Right ventricle myocardium superior (tissue), 1 donor: ENCODE measurements at regions not wholly inside any gene's neighbourhood (a gene's known extent, or its start where the extent isn't known, plus 50 kb on each side); places are given as distances from the start of the nearest gene placed in this dataset.

Experiments
- ATAC-seq: fragments of 200-7000 bp; cut with Tn5 transposase; one replicate; pipeline ENCODE4 v1.9.1; 2020; ENCODE audit warnings: mild to moderate bottlenecking; ENCODE audit not compliant: poor library complexity
- DNase-seq: peaks from one replicate; pipeline ENCODE4 v3.0.0-alpha.2; 2020
- intact Hi-C: fragments of 100-400 bp; cut with DNase I; formaldehyde crosslinking; loops from one replicate; pipeline ENCODE4 v1.11.2; 2022
- donor health status: DM: no; HTN: yes; CAD: no; lungs with severe emphysema.

DNA sequence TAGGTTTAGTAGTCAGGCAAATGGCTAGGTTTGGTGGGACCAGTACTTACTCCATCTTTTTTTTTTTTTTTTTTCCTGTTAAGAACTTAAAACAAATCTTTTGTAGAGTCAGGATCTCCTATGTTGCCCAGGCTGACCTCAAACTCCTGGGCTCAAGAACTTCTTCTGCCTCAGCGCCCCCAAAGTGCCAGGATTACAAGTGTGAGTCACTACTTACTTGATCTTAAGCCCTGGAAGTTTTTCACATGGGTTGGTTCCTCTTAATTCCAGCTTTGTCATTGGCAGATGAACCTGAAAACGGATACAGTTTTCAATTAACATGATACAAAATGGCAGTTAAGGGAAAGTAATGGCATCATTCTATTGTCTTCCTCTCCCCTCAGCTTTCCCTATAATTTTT, 179.4 kb upstream of the JAG1 start:
- DNase-seq (no peak), ATAC-seq (no peak)
- intact Hi-C loops: no loop called here

GRCh38 chr20:10853731-10854130, 179.9 kb upstream of the JAG1 start:
- no peak for DNase-seq
- intact Hi-C loops: no loop called here
- ATAC-seq: no peak

GRCh38 chr20:10854976-10855375, 181.2 kb upstream of the JAG1 start:
- intact Hi-C loops: no loop called here
- no peak for DNase-seq
- ATAC-seq: no peak

DNA sequence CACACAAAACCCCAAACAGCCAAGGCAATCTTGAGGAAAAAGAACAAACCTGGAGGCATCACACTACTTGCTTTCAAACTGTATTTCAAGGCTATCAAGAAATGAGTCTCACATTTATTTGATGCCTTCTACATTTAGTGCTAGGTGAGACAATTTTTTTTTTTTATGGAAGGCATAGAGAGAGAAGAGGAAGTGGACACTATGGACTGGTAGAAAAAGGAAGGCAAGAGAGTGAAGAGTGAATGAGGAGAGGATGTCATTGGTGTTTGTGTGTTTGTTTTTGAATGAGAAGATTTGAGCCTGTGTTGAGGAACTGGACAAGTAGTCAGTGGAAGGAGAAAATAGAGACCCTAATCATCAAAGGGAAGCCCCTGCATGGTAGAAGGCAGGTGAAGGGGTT, 182.0 kb upstream of the JAG1 start:
- ATAC-seq (no peak), DNase-seq (no peak)
- intact Hi-C loops: no loop called here

- ATAC-seq (peak; percentile 41), DNase-seq (no peak)
- intact Hi-C loops: no loop called here
These were observed 182.6 kb upstream of the JAG1 start for GRCh38 chr20:10856237-10857015.

DNA sequence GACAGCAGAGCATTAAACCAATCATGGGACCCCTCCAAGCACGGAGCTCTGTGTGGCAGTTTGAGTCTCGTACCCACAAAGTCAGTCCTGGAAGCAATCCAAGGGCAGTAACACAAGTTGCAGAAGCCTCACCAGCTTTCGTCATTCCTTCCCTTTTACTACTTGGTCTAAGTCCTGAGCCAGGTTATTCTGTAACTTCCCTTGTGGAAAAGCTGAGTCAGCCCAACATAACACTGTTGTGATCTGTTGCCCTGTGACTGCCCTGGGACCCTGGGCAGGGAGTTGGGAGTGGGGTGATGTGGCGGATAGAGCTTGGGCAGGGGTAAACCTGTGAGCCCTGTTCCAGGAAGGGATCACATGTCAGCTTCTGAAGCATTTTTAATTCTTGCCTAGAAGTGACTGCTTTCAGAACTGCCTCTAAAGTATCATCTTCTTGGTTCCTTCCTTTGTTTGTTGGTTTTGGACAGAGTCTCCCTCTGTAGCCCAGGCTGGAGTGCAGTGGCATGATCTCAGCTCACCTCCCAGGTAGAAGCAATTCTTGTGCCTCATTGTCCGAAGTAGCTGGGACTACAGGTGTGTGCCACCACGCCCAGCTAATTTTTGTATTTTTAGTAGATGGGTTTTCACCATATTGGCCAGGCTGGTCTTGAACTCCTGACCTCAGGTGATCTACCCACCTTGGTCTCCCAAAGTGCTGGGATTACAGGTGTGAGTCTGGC, 183.7 kb upstream of the JAG1 start:
- ATAC-seq (peak; percentile 66), DNase-seq (peak; percentile 38)
- intact Hi-C loops: no loop called here

DNA sequence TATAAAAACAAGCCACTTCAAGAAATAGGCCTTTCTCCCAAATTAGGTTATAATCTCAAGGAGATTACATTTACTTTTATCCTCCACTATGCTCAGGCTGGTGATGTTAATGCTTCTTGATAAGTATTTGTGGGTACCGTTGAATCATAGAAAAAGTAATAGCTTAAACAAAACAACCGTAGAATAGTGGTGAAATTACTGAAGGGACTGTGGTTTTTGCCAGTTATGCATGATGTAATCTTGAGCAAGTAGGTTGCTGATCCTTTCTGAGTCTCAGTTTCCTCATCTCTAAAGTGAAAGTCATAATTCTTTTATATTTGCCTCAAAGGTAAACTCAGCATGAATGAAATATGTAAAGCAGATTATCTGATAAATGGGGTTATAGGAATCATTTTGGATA, 187.3 kb upstream of the JAG1 start:
- ATAC-seq: no peak
- DNase-seq: no peak
- intact Hi-C loops: no loop called here

DNA sequence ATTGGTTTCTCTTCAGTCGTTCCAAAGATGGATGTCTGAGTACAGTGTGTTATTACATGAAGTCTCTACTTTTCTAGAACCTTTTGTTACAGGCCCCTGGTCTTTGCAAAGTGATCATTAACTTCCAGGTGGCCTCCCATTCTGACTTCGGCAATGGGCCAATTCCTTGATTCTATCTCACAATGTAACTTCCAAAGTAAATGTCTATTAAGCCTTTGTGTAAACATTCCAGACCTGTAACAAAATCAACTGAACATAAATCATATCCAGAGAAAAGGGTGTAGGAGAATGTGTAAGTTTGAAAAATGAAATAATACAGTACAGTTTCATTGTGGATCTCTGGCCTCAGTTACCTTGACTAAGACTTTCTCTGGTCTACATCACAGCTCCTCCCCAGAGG, 187.8 kb upstream of the JAG1 start:
- intact Hi-C loops: no loop called here

GRCh38 chr20:10863337-10864060, 189.7 kb upstream of the JAG1 start:
- ATAC-seq: peak; percentile 81
- DNase-seq: peak; percentile 42
- intact Hi-C loops: no loop called here

More for the DNA sequence above, 187.8 kb upstream of the JAG1 start:
- no peak for DNase-seq
- ATAC-seq: no peak

DNA sequence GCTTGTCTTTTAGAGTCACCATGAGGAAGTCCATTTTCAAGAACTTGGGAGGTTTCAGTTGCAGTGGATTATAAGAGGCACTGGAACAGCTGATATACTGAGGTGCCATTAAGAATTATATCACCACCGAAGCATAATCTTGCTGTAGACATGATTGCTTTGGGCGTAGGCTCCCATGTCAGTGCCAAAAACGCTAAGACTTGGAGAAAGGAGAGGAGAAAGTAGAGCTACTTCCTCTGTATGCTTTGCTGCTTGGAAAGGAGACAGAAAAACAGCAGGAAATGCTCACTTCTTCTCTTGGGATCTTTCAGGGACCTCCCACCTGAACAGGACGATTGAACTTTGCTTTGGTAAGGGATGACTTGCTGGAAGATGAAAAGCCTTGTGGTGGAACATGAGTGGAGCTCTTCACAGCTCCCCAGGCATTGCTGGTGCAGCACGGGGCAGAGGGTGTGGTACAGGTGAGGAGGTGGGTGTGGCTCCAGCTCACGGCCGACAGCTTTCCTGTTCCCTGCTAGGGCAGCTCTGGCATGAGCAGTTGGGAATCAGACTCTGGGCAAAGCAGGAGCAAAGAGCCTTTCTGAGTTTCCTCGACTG, 190.4 kb upstream of the JAG1 start:
- intact Hi-C loops: no loop called here
- ATAC-seq: peak; percentile 86
- DNase-seq: peak; percentile 45

- ATAC-seq (no peak), DNase-seq (no peak)
- intact Hi-C loops: no loop called here
These were observed 194.5 kb upstream of the JAG1 start for GRCh38 chr20:10868299-10868698.

DNA sequence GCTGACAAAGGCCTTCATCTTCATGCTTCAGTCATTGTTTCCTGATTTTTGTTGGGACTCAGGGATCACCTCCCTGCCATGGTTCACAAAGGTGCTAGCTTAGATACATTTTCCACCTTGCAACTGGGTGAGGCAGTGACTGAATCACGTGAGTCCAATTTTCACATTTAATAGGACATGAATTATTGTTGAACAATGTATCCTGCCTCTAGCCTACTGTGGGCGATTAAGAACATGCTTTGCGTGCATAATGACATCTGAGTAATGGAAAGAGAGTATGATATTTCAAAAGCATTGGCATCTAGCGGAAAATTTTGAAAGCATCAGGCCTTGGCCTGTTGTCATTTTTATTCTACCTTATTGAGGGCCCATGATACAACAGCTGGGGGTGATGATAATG, 199.2 kb upstream of the JAG1 start:
- DNase-seq (no peak), ATAC-seq (no peak)
- intact Hi-C loops: no loop called here

DNA sequence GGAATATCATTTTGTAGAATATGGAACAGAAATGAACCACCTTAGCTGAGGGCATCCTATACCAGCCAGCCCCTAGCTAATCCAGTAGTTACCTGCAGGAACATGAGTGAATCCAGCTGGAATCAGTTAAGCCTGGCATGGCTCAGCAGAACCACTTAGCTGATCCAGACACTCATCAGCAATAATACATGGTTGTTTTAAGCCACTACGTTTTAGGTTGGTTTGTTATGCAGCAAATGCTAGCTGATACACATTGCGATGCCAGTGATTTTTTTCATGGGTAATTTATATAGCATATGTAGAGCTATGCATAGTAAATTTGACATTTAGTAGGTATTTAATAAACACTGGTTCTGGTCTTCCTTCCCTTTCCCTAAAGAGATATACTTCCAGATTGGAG, 201.9 kb upstream of the JAG1 start:
- intact Hi-C loops: no loop called here
- no peak for DNase-seq

DNA sequence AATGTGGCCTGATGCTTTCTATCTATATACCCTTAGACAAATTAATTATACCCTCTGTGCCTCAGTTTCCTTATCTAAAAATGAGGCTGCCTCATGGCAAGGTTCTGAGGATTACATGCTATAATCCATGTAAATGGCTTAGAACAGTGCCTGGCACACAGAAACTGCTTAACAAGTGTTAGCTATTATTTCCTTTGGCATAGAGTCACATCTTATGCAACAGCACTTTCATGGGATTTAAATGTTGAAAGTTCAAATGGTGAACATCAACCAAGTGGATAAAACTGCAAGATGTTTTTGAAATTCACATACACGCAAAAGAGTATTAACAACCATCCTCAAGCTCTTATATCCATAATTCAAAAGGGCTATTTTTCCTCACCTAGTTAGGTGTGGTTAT, 202.8 kb upstream of the JAG1 start:
- intact Hi-C loops: no loop called here
- DNase-seq: no peak
- peak; percentile 88 for ATAC-seq

More for the DNA sequence above, 201.9 kb upstream of the JAG1 start:
- ATAC-seq: no peak

DNA sequence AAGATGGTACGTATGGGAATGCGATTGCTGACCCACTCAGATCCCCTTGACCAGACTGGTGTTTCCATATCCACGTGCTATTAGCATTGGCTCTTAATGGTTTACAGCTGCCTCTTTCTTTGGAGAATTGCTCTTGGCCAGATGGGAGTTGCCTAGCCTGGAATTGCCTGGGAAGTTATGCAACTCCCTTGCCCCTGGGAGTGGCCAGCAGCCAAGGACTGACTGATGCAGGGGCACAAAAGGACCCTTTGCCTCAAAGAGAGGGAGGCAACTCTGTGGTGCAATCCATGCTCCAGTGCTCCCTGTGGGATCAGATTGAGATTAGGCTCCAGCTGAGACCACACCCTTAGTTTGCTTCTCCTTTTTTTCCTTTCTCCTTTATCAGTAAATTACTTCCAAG, 203.5 kb upstream of the JAG1 start:
- ATAC-seq: peak; percentile 92
- intact Hi-C loops: no loop called here

GRCh38 chr20:10883166-10883565, 209.4 kb upstream of the JAG1 start:
- no peak for ATAC-seq
- intact Hi-C loops: no loop called here
- no peak for DNase-seq

More for the DNA sequence above, 203.5 kb upstream of the JAG1 start:
- DNase-seq: peak; percentile 88

DNA sequence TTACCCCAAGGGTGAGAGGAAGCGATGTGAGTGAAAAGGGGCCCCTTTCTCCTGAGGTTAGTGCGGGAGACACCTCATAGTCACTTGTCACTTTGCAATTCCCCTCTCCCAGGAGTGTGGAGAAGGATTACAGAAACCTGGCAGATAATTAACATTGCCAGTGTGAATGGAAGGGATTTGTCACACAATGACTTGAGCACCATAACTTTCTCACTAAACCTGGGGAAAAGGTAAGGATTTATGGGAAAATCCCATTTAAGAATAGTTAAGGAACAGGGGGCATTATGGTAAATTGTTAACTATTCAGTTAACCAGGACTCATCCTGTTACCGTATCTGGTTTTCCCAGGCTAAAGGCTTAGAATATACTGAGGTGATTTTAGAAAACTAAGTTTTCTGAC, 219.5 kb upstream of the JAG1 start:
- no peak for DNase-seq
- ATAC-seq: no peak
- intact Hi-C loops: no loop called here

DNA sequence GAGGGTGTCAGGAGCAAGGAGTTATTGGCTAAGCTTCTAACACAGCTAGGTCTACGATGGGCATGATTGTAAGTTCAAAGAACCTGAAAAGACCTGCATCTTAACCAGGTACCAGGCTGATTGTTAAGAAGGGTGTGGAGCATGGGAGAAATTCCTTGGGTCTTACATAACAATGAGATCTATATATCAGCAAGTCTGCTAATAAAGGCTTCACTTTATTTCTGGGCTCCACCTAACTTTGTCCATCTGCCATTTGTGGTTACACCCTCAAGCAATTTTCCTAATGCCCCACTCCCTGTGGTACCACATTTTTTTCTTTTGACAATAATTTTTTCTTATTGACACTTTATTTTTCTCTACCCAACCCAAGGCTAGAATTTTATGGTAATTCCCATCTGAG, 223.5 kb upstream of the JAG1 start:
- no peak for DNase-seq
- ATAC-seq: no peak
- intact Hi-C loops: no loop called here

DNA sequence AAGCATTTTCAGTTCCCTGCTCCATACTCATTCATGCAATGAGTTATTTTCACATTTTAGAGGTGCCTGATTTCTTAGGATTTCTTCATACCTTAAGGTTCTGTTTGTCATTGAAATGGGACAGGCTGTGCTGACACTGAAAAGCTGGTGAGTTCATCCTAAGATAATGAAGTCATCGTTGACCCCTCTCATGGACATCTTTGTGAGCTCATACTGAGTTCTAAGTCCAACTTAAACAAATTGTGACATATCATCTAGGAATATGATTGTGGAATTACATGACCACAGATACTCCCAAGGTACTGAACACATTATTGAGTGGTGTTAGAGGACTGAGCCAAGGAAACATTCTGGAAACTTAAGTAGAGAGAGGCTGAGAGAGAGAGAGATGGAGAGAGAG, 224.8 kb upstream of the JAG1 start:
- intact Hi-C loops: no loop called here
- ATAC-seq (peak; percentile 74), DNase-seq (no peak)
